IMR-90 (cell line): ENCODE measurements at regions not wholly inside any gene's neighbourhood (a gene's known extent, or its start where the extent isn't known, plus 50 kb on each side); places are given as distances from the start of the nearest gene placed in this dataset.

Experiments
- BHLHE40 ChIP-seq: fragments of 150-350 bp; IDR thresholded peaks from 2 replicates; pipeline ENCODE4 v1.6.1; 2016; ENCODE audit warnings: mild to moderate bottlenecking, low read depth, low read length
- CEBPB ChIP-seq: IDR thresholded peaks from 2 replicates; pipeline ENCODE4 v1.6.1; 2012; ENCODE audit warnings: low read depth, low read length, improper control_type of control experiment
- FOS ChIP-seq: fragments of 150-350 bp; IDR thresholded peaks from 2 replicates; pipeline ENCODE4 v1.6.1; 2016; ENCODE audit warnings: low read depth, low read length
- MAFK ChIP-seq: IDR thresholded peaks from 2 replicates; pipeline ENCODE4 v1.6.1; 2012; ENCODE audit warnings: low read depth, low read length, improper control_type of control experiment
- MXI1 ChIP-seq: IDR thresholded peaks from 2 replicates; pipeline ENCODE4 v1.6.1; 2012; ENCODE audit warnings: low read depth, mild to moderate bottlenecking, low read length, moderate library complexity, borderline replicate concordance
- POLR2A ChIP-seq: IDR thresholded peaks from 2 replicates; pipeline ENCODE4 v1.6.1; 2012; ENCODE audit warnings: mild to moderate bottlenecking, low read depth, low read length
- RAD21 ChIP-seq: IDR thresholded peaks from 2 replicates; pipeline ENCODE4 v1.6.1; 2012; ENCODE audit warnings: low read length, improper control_type of control experiment
- RCOR1 ChIP-seq: IDR thresholded peaks from 2 replicates; pipeline ENCODE4 v1.6.1; 2012; ENCODE audit warnings: mild to moderate bottlenecking, low read length, improper control_type of control experiment; ENCODE audit not compliant: insufficient replicate concordance
- USF2 ChIP-seq: fragments of 150-350 bp; IDR thresholded peaks from 2 replicates; pipeline ENCODE4 v1.6.1; 2017; ENCODE audit warnings: mild to moderate bottlenecking, antibody characterized with exemption, low read length, low read depth
- TF ChIP-seq, protein P1 (sequence below): conservative IDR thresholded peaks from 2 replicates; pipeline ENCODE4 v1.5.1; 2012; ENCODE audit warnings: mild to moderate bottlenecking, low read depth, low read length, improper control_type of control experiment
- TF ChIP-seq, protein P2 (sequence below): fragments of 150-350 bp; IDR thresholded peaks from 2 replicates; pipeline ENCODE4 v1.6.1; 2016; ENCODE audit warnings: low read depth, mild to moderate bottlenecking, low read length, moderate library complexity, borderline replicate concordance

GRCh38 chrX:101745046-101745445 is 85.4 kb upstream of the ARMCX2 start:
- TF ChIP-seq, protein P1, sequence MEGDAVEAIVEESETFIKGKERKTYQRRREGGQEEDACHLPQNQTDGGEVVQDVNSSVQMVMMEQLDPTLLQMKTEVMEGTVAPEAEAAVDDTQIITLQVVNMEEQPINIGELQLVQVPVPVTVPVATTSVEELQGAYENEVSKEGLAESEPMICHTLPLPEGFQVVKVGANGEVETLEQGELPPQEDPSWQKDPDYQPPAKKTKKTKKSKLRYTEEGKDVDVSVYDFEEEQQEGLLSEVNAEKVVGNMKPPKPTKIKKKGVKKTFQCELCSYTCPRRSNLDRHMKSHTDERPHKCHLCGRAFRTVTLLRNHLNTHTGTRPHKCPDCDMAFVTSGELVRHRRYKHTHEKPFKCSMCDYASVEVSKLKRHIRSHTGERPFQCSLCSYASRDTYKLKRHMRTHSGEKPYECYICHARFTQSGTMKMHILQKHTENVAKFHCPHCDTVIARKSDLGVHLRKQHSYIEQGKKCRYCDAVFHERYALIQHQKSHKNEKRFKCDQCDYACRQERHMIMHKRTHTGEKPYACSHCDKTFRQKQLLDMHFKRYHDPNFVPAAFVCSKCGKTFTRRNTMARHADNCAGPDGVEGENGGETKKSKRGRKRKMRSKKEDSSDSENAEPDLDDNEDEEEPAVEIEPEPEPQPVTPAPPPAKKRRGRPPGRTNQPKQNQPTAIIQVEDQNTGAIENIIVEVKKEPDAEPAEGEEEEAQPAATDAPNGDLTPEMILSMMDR: no peak
- TF ChIP-seq POLR2A (no peak), MXI1 (no peak), MAFK (no peak), FOS (no peak), RAD21 (no peak), CEBPB (no peak), RCOR1 (no peak), BHLHE40 (no peak), USF2 (no peak)
- TF ChIP-seq, protein P2, sequence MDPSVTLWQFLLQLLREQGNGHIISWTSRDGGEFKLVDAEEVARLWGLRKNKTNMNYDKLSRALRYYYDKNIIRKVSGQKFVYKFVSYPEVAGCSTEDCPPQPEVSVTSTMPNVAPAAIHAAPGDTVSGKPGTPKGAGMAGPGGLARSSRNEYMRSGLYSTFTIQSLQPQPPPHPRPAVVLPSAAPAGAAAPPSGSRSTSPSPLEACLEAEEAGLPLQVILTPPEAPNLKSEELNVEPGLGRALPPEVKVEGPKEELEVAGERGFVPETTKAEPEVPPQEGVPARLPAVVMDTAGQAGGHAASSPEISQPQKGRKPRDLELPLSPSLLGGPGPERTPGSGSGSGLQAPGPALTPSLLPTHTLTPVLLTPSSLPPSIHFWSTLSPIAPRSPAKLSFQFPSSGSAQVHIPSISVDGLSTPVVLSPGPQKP: no peak
